ENCODE measurements at regions not wholly inside any gene's neighbourhood (a gene's known extent, or its start where the extent isn't known, plus 50 kb on each side); places are given as distances from the start of the nearest gene placed in this dataset.

DNA sequence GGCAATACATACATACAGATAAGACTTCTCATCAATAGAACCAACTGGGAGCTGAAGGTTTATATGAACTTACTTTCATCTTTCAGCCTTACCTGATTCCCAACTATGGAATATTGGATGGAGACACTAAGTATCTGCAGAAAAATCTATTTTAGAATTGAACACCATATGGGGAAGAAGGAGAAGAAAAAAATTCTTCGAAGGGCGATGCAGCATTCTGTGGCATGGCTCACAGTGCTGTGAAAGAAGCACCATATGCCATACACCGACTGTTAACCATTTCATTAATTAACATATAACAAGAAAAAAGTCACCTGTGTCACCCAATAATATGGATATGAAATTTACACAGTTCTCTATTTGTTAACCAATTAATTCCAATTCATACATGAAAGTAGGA is 1374.4 kb upstream of the MAP3K7 start:
- H3K36me3 ChIP-seq = no peaks in the 10 kb centered on the region
- no peaks in the 10 kb centered on the region for H3K9me3 ChIP-seq
- no peak overlapping the region for H3K4me3 ChIP-seq
- no peak overlapping the region for H3K27ac ChIP-seq
- H3K27me3 ChIP-seq = no peaks in the 10 kb centered on the region
- TF ChIP-seq, protein P1, sequence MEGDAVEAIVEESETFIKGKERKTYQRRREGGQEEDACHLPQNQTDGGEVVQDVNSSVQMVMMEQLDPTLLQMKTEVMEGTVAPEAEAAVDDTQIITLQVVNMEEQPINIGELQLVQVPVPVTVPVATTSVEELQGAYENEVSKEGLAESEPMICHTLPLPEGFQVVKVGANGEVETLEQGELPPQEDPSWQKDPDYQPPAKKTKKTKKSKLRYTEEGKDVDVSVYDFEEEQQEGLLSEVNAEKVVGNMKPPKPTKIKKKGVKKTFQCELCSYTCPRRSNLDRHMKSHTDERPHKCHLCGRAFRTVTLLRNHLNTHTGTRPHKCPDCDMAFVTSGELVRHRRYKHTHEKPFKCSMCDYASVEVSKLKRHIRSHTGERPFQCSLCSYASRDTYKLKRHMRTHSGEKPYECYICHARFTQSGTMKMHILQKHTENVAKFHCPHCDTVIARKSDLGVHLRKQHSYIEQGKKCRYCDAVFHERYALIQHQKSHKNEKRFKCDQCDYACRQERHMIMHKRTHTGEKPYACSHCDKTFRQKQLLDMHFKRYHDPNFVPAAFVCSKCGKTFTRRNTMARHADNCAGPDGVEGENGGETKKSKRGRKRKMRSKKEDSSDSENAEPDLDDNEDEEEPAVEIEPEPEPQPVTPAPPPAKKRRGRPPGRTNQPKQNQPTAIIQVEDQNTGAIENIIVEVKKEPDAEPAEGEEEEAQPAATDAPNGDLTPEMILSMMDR (IDR thresholded peaks at IDR 0.05) = no peak
- no peaks in the 10 kb centered on the region for H3K4me1 ChIP-seq
- DNase-seq = no peak
- intact Hi-C loops (cut with DNase I; ENCODE audit: low total_unique reads) = no loop called here

DNA sequence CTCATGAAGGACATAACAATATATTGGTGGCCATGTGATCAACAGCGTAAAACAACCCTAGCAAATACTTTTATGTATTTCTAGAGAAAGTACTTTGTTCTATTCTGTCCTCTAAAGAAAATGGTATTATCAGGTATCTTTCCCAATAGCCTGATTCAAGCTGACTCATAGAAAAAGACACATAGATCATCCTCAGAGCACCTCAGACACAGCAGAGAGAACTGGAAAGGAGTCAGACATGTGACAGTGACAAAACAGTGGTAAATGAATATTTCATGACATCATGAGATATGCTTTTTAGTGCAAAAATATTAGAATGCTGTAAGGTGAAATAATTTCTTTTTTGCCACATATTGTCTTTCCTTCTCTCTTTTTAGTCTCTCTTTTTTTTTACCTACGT is 1355.0 kb upstream of the MAP3K7 start:
- no peaks in the 10 kb centered on the region for H3K27me3 ChIP-seq
- TF ChIP-seq, protein P1 (IDR thresholded peaks at IDR 0.05) = no peak
- no peak overlapping the region for H3K27ac ChIP-seq
- H3K9me3 ChIP-seq = peaks cover 0 to 10% (median 8%) of the 10 kb centered on the region in 3 donors
- no peaks in the 10 kb centered on the region for H3K36me3 ChIP-seq
- H3K4me1 ChIP-seq = no peaks in the 10 kb centered on the region
- H3K4me3 ChIP-seq = no peak overlapping the region
- DNase-seq = no peak
- intact Hi-C loops (cut with DNase I; ENCODE audit: low total_unique reads) = no loop called here

DNA sequence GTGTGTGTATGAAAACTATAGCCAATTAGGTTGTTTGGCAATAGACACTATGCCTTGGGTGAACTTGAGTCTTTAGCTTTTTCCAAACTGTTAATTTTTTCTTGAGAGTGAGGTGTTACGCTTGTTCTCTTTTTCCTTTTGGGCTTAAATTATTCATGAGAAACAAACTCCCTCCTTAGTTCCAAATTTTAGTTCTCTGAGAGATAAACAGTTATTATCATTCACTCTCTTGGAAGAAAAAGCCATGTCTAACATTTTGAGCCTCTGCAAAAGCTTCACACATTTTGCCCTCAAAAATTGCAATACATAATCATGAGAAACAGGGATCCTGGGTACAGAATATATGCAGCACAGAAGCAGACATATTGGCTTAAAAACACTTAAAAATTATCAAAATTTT is 1353.9 kb upstream of the MAP3K7 start:
- TF ChIP-seq, protein P1 (IDR thresholded peaks at IDR 0.05) = no peak
- Histone ChIP-seq H3K27me3 (no peaks in the 10 kb centered on the region), H3K4me3 (no peak overlapping the region), H3K9me3 (peaks cover 0 to 5% (median 4%) of the 10 kb centered on the region in 3 donors), H3K4me1 (no peaks in the 10 kb centered on the region), H3K36me3 (no peaks in the 10 kb centered on the region), H3K27ac (no peak overlapping the region)
- no peak for DNase-seq
- intact Hi-C loops (cut with DNase I; ENCODE audit: low total_unique reads) = no loop called here

DNA sequence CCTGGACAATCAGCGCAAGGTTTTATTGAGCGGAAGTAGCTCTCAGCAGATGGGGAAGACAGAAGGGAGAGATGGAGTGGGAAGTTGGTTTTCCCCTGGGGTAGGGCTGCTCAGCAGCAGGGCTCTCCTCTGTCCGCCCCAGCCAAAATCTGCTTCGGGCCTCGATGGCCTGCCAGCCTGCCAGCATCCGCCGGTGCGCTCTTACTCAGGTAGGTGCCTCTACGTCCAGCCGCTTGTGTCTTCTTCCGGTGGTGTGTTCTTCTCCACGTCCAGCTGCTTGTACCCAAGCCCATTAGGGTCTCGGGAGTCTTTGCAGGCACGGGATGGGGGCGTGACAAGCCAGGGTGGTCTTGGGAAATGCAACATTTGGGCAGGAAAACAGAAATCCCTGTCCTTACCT is 1340.0 kb upstream of the MAP3K7 start:
- no peak overlapping the region for H3K4me3 ChIP-seq
- no peak overlapping the region for H3K27ac ChIP-seq
- H3K27me3 ChIP-seq = no peaks in the 10 kb centered on the region
- DNase-seq = no peak
- H3K36me3 ChIP-seq = no peaks in the 10 kb centered on the region
- intact Hi-C loops (cut with DNase I; ENCODE audit: low total_unique reads) = no loop called here
- H3K9me3 ChIP-seq = no peaks in the 10 kb centered on the region
- H3K4me1 ChIP-seq = no peaks in the 10 kb centered on the region
- TF ChIP-seq, protein P1 (IDR thresholded peaks at IDR 0.05) = no peak

DNA sequence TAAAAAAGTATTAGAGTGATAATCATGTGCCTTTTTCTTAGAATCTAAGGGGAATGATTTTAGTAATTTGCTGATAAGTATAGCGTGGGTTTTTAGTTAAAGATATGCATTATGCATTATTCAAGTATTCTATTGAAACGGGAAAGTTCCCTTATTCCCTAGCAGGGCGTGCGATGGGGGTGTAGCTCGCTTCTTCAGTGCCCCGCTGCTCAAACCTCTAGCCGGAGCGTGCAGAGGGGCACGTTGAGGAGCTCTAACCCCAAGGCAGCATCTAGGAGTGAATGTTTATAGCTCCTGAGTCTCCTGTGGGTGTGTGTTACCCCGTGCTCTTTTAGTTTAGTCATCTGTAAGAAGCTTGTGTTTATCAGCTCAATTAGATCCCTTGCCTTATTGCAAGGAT is 1339.5 kb upstream of the MAP3K7 start:
- no peaks in the 10 kb centered on the region for H3K36me3 ChIP-seq
- DNase-seq = no peak
- no peak overlapping the region for H3K27ac ChIP-seq
- H3K27me3 ChIP-seq = no peaks in the 10 kb centered on the region
- TF ChIP-seq, protein P1 (IDR thresholded peaks at IDR 0.05) = no peak
- no peaks in the 10 kb centered on the region for H3K4me1 ChIP-seq
- H3K9me3 ChIP-seq = no peaks in the 10 kb centered on the region
- intact Hi-C loops (cut with DNase I; ENCODE audit: low total_unique reads) = no loop called here
- no peak overlapping the region for H3K4me3 ChIP-seq

DNA sequence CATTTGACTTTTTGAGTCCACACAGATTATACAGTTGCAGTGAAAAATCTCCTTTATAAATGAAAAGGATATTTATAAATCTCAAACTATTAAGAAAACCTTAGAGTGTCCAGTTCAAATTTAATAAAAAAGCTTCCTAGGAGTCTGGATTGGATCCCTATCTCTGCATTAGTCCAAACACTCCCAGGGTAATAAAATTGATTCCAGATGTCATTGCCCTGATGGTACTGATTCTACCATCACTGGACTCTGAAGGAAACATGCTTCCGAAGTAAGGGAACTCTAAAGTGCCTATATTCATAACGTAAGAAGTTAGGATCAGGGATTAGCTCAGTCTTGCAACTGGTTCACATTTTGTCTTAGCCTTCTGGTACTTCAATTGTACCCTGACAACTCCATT is 1325.1 kb upstream of the MAP3K7 start:
- no peaks in the 10 kb centered on the region for H3K27me3 ChIP-seq
- TF ChIP-seq, protein P1 (IDR thresholded peaks at IDR 0.05) = no peak
- no peak for DNase-seq
- no peak overlapping the region for H3K4me3 ChIP-seq
- H3K36me3 ChIP-seq = no peaks in the 10 kb centered on the region
- intact Hi-C loops (cut with DNase I; ENCODE audit: low total_unique reads) = no loop called here
- H3K4me1 ChIP-seq = no peaks in the 10 kb centered on the region
- peaks cover 0 to 1% (median 0%) of the 10 kb centered on the region in 3 donors for H3K9me3 ChIP-seq
- no peak overlapping the region for H3K27ac ChIP-seq
